Central memory CD8-positive, alpha-beta T cell (primary cell): ENCODE measurements at regions not wholly inside any gene's neighbourhood (a gene's known extent, or its start where the extent isn't known, plus 50 kb on each side); places are given as distances from the start of the nearest gene placed in this dataset.

ENCODE experiments used
- ATAC-seq: fragments of 150-1000 bp; cut with Tn5 transposase; replicated peaks from 2 replicates; pipeline ENCODE4 v1.10.0; 2022; ENCODE audit warnings: mild to moderate bottlenecking, moderate FRiP score, moderate number of reproducible peaks; ENCODE audit not compliant: poor library complexity, severe bottlenecking; ENCODE audit errors: extremely low read depth
- DNase-seq, 2 donors: peaks; one replicate each; pipeline ENCODE4 v3.0.0; 2021; ENCODE audit warnings: low spot score in 2 of 2
- H3K27ac Mint-ChIP-seq: one replicate; pipeline ENCODE4 v1.8.0; 2022; ENCODE audit warnings: low read depth, mild to moderate bottlenecking, moderate library complexity, mixed read lengths
- H3K27me3 Mint-ChIP-seq: one replicate; pipeline ENCODE4 v1.8.0; 2022; ENCODE audit warnings: mixed read lengths
- H3K36me3 Mint-ChIP-seq: one replicate; pipeline ENCODE4 v1.8.0; 2022; ENCODE audit warnings: mild to moderate bottlenecking, moderate library complexity, mixed read lengths; ENCODE audit not compliant: insufficient read depth
- H3K4me1 Mint-ChIP-seq: one replicate; pipeline ENCODE4 v1.8.0; 2022; ENCODE audit warnings: mixed read lengths
- H3K4me3 Mint-ChIP-seq: one replicate; pipeline ENCODE4 v1.8.0; 2022; ENCODE audit warnings: mild to moderate bottlenecking, moderate library complexity, mixed read lengths
- H3K9me3 Mint-ChIP-seq: one replicate; pipeline ENCODE4 v1.8.0; 2022; ENCODE audit warnings: mixed read lengths

DNA sequence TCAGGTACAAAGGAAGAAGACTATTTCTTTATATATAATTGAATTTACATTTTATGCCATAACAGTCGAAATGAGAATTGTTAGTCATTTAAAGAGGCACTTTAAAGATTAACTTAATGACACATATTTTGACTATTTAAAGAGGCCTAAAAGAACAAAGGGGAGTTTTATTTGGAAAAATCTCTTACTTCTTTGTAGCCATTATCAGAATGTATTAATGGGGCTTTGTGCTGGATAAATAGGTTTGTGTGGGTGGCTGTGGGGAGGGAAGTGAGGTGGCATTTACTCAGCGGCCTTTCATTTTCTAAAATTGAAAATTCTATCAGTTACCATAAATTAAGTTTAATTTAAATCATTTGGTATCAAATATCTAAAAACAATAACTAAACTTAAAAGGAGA is 462.2 kb upstream of the CXADR start:
- ATAC-seq, result no peak
- Mint-ChIP-seq H3K27ac (no peak overlapping the region), H3K9me3 (peaks cover 14% of the 10 kb centered on the region), H3K4me1 (no peaks in the 10 kb centered on the region), H3K27me3 (no peaks in the 10 kb centered on the region), H3K36me3 (no peaks in the 10 kb centered on the region), H3K4me3 (no peak overlapping the region)
- no peak for DNase-seq

DNA sequence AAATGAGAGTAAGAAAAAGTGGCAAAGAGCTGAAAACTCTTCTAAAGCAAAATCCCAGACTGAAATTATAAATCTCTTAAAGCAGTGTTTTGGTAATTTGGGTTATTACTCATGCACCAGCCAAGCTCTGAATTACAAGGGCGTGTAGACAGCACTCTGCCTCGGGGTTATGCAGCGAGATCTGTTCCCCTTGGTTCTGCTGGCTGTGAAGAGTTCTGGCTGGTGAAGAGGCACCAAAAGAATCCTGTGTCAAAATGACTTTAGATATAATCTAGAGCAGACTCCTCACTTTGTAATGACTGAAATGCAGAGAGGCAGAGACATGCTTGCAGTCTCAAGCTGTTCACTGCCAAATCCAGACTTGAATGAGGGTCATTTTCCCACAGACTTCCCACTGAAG is 461.8 kb upstream of the CXADR start:
- peaks cover 12% of the 10 kb centered on the region for H3K9me3 Mint-ChIP-seq
- no peak overlapping the region for H3K27ac Mint-ChIP-seq
- no peaks in the 10 kb centered on the region for H3K27me3 Mint-ChIP-seq
- DNase-seq (no peak), ATAC-seq (no peak)
- no peaks in the 10 kb centered on the region for H3K36me3 Mint-ChIP-seq
- no peak overlapping the region for H3K4me3 Mint-ChIP-seq
- no peaks in the 10 kb centered on the region for H3K4me1 Mint-ChIP-seq

- Mint-ChIP-seq H3K4me1 (no peaks in the 10 kb centered on the region), H3K4me3 (no peak overlapping the region), H3K27me3 (no peaks in the 10 kb centered on the region), H3K36me3 (no peaks in the 10 kb centered on the region), H3K27ac (no peak overlapping the region), H3K9me3 (peaks cover 19% of the 10 kb centered on the region)
- no peak for DNase-seq
- ATAC-seq, result no peak
Observed at GRCh38 chr21:17053321-17053720, 459.5 kb upstream of the CXADR start.

- DNase-seq, result no peak
- Mint-ChIP-seq H3K9me3 (peaks cover 22% of the 10 kb centered on the region), H3K27ac (no peak overlapping the region), H3K4me3 (no peak overlapping the region), H3K27me3 (no peaks in the 10 kb centered on the region), H3K36me3 (no peaks in the 10 kb centered on the region), H3K4me1 (no peaks in the 10 kb centered on the region)
- ATAC-seq, result no peak
Observed at GRCh38 chr21:17059936-17060335, 452.9 kb upstream of the CXADR start.

- Mint-ChIP-seq H3K4me1 (no peaks in the 10 kb centered on the region), H3K4me3 (no peak overlapping the region)
- ATAC-seq, result no peak
Observed at GRCh38 chr21:17066006-17066405, 446.8 kb upstream of the CXADR start.

DNA sequence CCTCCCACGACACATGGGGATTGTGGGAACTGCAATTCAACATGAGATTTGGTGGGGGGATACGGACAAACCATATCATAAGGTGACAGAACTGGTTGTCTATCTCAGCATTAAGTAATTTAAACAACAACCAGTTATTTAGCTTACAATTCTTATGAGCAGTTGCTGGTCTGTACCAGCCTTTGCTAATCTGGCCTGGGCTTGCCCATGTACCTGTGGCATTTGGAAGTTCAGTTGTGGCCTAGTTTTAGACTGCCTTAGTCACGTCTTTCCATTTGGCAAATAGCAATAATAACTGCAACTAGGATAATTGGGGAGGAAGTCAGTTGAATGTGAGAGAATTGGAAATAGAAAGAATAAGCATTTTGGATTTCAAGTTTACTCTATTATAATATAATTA is 441.8 kb upstream of the CXADR start:
- DNase-seq, result no peak
- Mint-ChIP-seq H3K4me3 (no peak overlapping the region), H3K27ac (no peak overlapping the region), H3K4me1 (no peaks in the 10 kb centered on the region), H3K9me3 (peaks cover 11% of the 10 kb centered on the region), H3K27me3 (no peaks in the 10 kb centered on the region), H3K36me3 (no peaks in the 10 kb centered on the region)
- no peak for ATAC-seq

More at GRCh38 chr21:17066006-17066405, 446.8 kb upstream of the CXADR start:
- Mint-ChIP-seq H3K9me3 (peaks cover 8% of the 10 kb centered on the region), H3K27ac (no peak overlapping the region), H3K27me3 (no peaks in the 10 kb centered on the region), H3K36me3 (no peaks in the 10 kb centered on the region)
- no peak for DNase-seq

- H3K27ac Mint-ChIP-seq, result no peak overlapping the region
- H3K27me3 Mint-ChIP-seq, result no peaks in the 10 kb centered on the region
- peaks cover 6% of the 10 kb centered on the region for H3K9me3 Mint-ChIP-seq
- no peaks in the 10 kb centered on the region for H3K36me3 Mint-ChIP-seq
- ATAC-seq (no peak), DNase-seq (no peak)
- H3K4me3 Mint-ChIP-seq, result no peak overlapping the region
- no peaks in the 10 kb centered on the region for H3K4me1 Mint-ChIP-seq
Observed at GRCh38 chr21:17081193-17081592, 431.6 kb upstream of the CXADR start.

DNA sequence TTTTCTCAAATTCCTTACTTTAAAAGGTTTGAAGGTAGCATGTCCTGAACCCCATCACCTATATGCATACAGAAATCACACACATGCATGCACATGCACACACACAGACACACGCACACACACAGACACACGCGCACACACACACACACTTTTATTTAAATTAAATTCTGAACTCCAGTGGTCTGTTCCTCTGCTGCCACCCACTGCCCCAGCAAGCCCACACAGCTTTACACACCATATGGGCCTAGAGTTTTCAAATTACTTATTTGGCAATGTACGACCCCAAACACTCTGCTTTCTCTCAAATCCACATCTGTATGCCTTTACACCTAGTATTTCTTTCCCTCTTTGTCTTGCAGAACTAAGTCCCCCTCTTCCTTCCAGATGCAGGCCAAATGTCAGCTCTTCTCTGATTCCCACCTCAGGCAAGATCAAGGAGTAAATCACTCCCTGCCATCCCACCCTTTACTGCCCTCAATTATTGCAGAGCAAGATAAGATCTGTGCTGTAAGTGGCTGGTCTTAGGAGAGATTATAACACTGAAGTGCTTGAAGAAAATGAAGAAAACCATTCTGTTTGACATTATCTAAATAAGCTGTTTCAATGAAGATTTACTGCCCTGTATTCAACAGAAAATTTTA is 429.9 kb upstream of the CXADR start:
- H3K36me3 Mint-ChIP-seq, result no peaks in the 10 kb centered on the region
- H3K27me3 Mint-ChIP-seq, result no peaks in the 10 kb centered on the region
- H3K4me3 Mint-ChIP-seq, result no peak overlapping the region
- H3K4me1 Mint-ChIP-seq, result no peaks in the 10 kb centered on the region
- ATAC-seq, result no peak
- DNase-seq, result no peak
- no peak overlapping the region for H3K27ac Mint-ChIP-seq
- peaks cover 12% of the 10 kb centered on the region for H3K9me3 Mint-ChIP-seq

GRCh38 chr21:17085707-17086106 is 427.1 kb upstream of the CXADR start:
- peaks cover 17% of the 10 kb centered on the region for H3K9me3 Mint-ChIP-seq
- H3K4me1 Mint-ChIP-seq, result no peaks in the 10 kb centered on the region
- no peaks in the 10 kb centered on the region for H3K36me3 Mint-ChIP-seq

DNA sequence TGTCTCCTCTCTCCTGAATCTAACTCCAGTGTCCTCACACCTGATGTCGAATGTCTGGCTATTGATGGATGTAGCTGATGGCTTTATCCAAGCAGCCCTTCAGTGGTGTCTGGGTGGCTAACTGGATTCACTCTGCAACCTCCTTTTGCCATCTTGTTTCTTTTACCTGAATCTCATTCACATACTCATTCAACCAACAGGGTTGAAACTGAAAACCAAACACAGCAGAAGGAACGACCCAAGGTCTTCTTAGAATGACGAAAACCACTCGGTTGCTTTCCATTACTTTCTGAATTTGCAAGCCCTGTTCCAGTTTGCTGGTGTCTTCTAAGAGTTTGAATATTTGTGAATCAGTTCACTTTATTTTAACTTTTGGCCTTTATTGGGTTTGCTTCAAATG is 424.3 kb upstream of the CXADR start:
- Mint-ChIP-seq H3K36me3 (no peaks in the 10 kb centered on the region), H3K27me3 (no peaks in the 10 kb centered on the region), H3K27ac (no peak overlapping the region), H3K4me1 (no peaks in the 10 kb centered on the region), H3K9me3 (peaks cover 16% of the 10 kb centered on the region), H3K4me3 (no peak overlapping the region)
- ATAC-seq (no peak), DNase-seq (no peak)

More at GRCh38 chr21:17085707-17086106, 427.1 kb upstream of the CXADR start:
- Mint-ChIP-seq H3K27ac (no peak overlapping the region), H3K4me3 (no peak overlapping the region), H3K27me3 (no peaks in the 10 kb centered on the region)
- DNase-seq, result no peak
- ATAC-seq, result no peak

- ATAC-seq (no peak), DNase-seq (no peak)
- Mint-ChIP-seq H3K27ac (no peak overlapping the region), H3K9me3 (peaks cover 16% of the 10 kb centered on the region), H3K36me3 (no peaks in the 10 kb centered on the region), H3K4me1 (no peaks in the 10 kb centered on the region), H3K27me3 (no peaks in the 10 kb centered on the region), H3K4me3 (no peak overlapping the region)
Observed at GRCh38 chr21:17089091-17089491, 423.8 kb upstream of the CXADR start.

DNA sequence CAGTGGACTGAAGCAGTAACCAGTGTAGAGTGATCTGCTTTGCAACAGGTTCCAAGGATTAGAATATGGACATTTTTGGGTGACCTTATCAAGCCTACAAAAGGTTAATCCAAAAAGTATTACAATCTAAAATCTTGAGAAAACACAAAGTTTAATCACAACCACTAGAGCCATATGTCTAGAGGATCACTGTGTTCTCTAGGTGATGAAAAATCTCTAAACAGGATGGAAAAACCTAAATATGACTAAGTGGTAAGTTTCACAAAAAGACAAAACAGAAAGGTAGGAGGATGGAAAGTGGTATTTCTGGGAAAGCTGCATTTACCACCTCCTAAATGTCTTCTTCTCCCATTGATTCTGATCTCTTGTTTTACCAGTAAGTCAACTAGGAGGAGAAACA is 411.1 kb upstream of the CXADR start:
- peaks cover 25% of the 10 kb centered on the region for H3K9me3 Mint-ChIP-seq
- peaks cover 2% of the 10 kb centered on the region for H3K36me3 Mint-ChIP-seq
- H3K4me1 Mint-ChIP-seq, result no peaks in the 10 kb centered on the region
- no peak overlapping the region for H3K27ac Mint-ChIP-seq
- no peak for DNase-seq
- no peak overlapping the region for H3K4me3 Mint-ChIP-seq
- no peak for ATAC-seq
- no peaks in the 10 kb centered on the region for H3K27me3 Mint-ChIP-seq

DNA sequence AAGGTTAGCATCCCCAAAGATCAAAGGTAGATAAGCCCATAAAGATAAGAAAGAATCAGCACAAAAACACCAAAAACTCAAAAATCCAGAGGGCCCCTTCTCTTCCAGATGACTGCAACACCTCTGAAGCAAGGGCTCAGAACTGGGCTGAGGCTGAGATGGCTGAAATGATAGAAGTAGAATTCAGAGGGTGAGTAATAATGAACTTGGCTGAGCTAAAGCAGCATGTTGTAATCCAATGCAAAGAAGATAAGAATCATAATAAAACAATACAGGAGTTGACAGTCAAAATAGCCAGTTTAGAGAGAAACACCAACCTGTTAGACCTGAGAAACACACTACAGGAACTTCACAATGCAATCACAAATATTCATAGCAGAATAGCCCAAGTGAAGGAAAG is 406.9 kb upstream of the CXADR start:
- no peaks in the 10 kb centered on the region for H3K36me3 Mint-ChIP-seq
- H3K4me1 Mint-ChIP-seq, result no peaks in the 10 kb centered on the region
- no peak overlapping the region for H3K27ac Mint-ChIP-seq
- DNase-seq, result no peak
- ATAC-seq, result no peak
- peaks cover 22% of the 10 kb centered on the region for H3K9me3 Mint-ChIP-seq
- no peak overlapping the region for H3K4me3 Mint-ChIP-seq
- no peaks in the 10 kb centered on the region for H3K27me3 Mint-ChIP-seq

GRCh38 chr21:17114045-17114444 is 398.8 kb upstream of the CXADR start:
- H3K27me3 Mint-ChIP-seq, result no peaks in the 10 kb centered on the region
- H3K4me1 Mint-ChIP-seq, result no peaks in the 10 kb centered on the region
- no peaks in the 10 kb centered on the region for H3K36me3 Mint-ChIP-seq
- H3K9me3 Mint-ChIP-seq, result peaks cover 22% of the 10 kb centered on the region
- no peak for ATAC-seq
- no peak overlapping the region for H3K4me3 Mint-ChIP-seq
- H3K27ac Mint-ChIP-seq, result no peak overlapping the region
- DNase-seq, result no peak
